ENCODE measurements at regions not wholly inside any gene's neighbourhood (a gene's known extent, or its start where the extent isn't known, plus 50 kb on each side); places are given as distances from the start of the nearest gene placed in this dataset.

DNA sequence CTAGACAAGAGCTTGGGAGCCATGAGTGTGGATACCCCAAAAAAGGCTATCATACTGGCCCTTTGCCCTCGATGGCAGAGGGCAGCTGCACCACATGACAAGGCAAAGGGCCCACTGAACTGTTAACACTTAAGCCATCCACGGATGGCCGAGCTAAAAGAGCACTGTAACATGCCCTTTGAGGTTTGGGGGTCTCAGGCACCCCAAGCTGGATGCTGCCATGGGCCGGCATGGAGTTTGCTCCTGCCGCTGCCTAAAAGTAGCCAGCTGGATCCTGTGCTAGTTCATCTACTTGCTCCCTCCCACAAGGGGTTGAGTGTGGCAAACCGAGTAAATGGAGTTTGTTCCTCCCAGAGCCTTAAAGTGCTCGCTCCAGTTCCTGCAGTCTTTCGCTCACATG lies 383.2 kb upstream of the LRRC4C start:
- 82% methylated on average over 8 of the region's 8 CpGs for WGBS
- H2AK5ac ChIP-seq (ENCODE audit: low read length, severe bottlenecking), result no peak overlapping the region

DNA sequence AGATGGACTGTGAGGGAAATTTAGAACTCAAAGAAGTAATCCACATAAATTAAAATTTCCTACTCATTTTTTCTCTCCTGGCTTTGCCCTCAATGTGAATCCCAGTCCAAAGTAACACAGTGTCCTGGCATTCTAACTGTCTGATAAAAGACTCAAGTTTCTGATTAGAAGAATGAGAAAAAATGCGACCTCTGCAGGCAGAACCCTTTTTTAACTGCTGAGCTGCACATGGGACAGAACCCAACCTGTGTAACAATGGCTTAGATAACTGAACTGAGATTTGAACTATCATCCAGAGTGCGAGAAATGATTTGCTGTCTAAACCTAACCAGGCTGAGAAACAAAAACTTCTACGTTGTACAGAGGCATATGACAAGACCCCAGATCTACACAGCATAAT lies 385.6 kb upstream of the LRRC4C start:
- H3K27me3 ChIP-seq (ENCODE audit: control insufficient read depth in 1 of 2, insufficient read depth in 1 of 2, low read length in 2 of 2), result no peaks in the 10 kb centered on the region
- H3K9ac ChIP-seq (ENCODE audit: low read length), result no peak overlapping the region
- no peak overlapping the region for H2BK12ac ChIP-seq (ENCODE audit: low read length in 2 of 2)
- no peak overlapping the region for H2AFZ ChIP-seq (ENCODE audit: low read depth, low read length)
- H3K27ac ChIP-seq (ENCODE audit: low read length, poor library complexity, severe bottlenecking), result no peak overlapping the region
- no peak overlapping the region for H3K4me2 ChIP-seq (ENCODE audit: low read length, poor library complexity, severe bottlenecking)
- no peak overlapping the region for H4K8ac ChIP-seq (ENCODE audit: low read length)
- H2BK120ac ChIP-seq (ENCODE audit: low read depth, low read length), result no peak overlapping the region
- 53% methylated on average over 3 of the region's 3 CpGs for WGBS
- no peak overlapping the region for H2AK5ac ChIP-seq (ENCODE audit: low read length, severe bottlenecking)
- H3K18ac ChIP-seq (ENCODE audit: low read depth in 1 of 2, low read length in 2 of 2), result no peak overlapping the region
- H3K4ac ChIP-seq (ENCODE audit: low read depth in 1 of 2, low read length in 2 of 2), result no peak overlapping the region
- H2BK5ac ChIP-seq (ENCODE audit: low read depth, low read length, poor library complexity, severe bottlenecking), result no peak overlapping the region
- H3K23ac ChIP-seq (ENCODE audit: low read length in 2 of 2), result no peak overlapping the region
- H2BK15ac ChIP-seq (ENCODE audit: low read depth, poor library complexity, severe bottlenecking), result no peak overlapping the region
- H3K4me1 ChIP-seq (ENCODE audit: control insufficient read depth, insufficient read depth, low read depth, low read length), result no peaks in the 10 kb centered on the region
- no peak overlapping the region for H3K4me3 ChIP-seq (ENCODE audit: insufficient read depth in 1 of 2, low read depth in 1 of 2, low read length in 2 of 2)
- H3K36me3 ChIP-seq (ENCODE audit: control insufficient read depth in 1 of 2, insufficient read depth in 2 of 2, low read depth in 1 of 2, low read length in 2 of 2), result no peaks in the 10 kb centered on the region
- H3K9me3 ChIP-seq (ENCODE audit: control insufficient read depth, low read length), result peaks cover 16% of the 10 kb centered on the region
- H4K91ac ChIP-seq (ENCODE audit: low read length), result no peak overlapping the region
- DNase-seq, result no peak
- no peaks in the 10 kb centered on the region for H3K79me1 ChIP-seq (replicated peaks; ENCODE audit: low read length, poor library complexity, severe bottlenecking)
- no peak overlapping the region for H3K14ac ChIP-seq (ENCODE audit: low read length in 2 of 2)

More for the DNA sequence above, 383.2 kb upstream of the LRRC4C start:
- DNase-seq, result no peak
- no peak overlapping the region for H3K23ac ChIP-seq (ENCODE audit: low read length in 2 of 2)
- no peak overlapping the region for H2BK120ac ChIP-seq (ENCODE audit: low read depth, low read length)
- no peaks in the 10 kb centered on the region for H3K79me1 ChIP-seq (replicated peaks; ENCODE audit: low read length, poor library complexity, severe bottlenecking)
- H2BK5ac ChIP-seq (ENCODE audit: low read depth, low read length, poor library complexity, severe bottlenecking), result no peak overlapping the region
- peaks cover 16% of the 10 kb centered on the region for H3K9me3 ChIP-seq (ENCODE audit: control insufficient read depth, low read length)
- H3K27ac ChIP-seq (ENCODE audit: low read length, poor library complexity, severe bottlenecking), result no peak overlapping the region
- H2BK12ac ChIP-seq (ENCODE audit: low read length in 2 of 2), result no peak overlapping the region
- H3K36me3 ChIP-seq (ENCODE audit: control insufficient read depth in 1 of 2, insufficient read depth in 2 of 2, low read depth in 1 of 2, low read length in 2 of 2), result no peaks in the 10 kb centered on the region
- H3K9ac ChIP-seq (ENCODE audit: low read length), result no peak overlapping the region
- H3K4me1 ChIP-seq (ENCODE audit: control insufficient read depth, insufficient read depth, low read depth, low read length), result no peaks in the 10 kb centered on the region
- H3K4me2 ChIP-seq (ENCODE audit: low read length, poor library complexity, severe bottlenecking), result no peak overlapping the region
- H3K14ac ChIP-seq (ENCODE audit: low read length in 2 of 2), result no peak overlapping the region
- no peak overlapping the region for H4K8ac ChIP-seq (ENCODE audit: low read length)
- no peak overlapping the region for H4K91ac ChIP-seq (ENCODE audit: low read length)
- no peak overlapping the region for H2BK15ac ChIP-seq (ENCODE audit: low read depth, poor library complexity, severe bottlenecking)
- H3K4ac ChIP-seq (ENCODE audit: low read depth in 1 of 2, low read length in 2 of 2), result no peak overlapping the region
- H3K27me3 ChIP-seq (ENCODE audit: control insufficient read depth in 1 of 2, insufficient read depth in 1 of 2, low read length in 2 of 2), result no peaks in the 10 kb centered on the region
- no peak overlapping the region for H3K4me3 ChIP-seq (ENCODE audit: insufficient read depth in 1 of 2, low read depth in 1 of 2, low read length in 2 of 2)
- no peak overlapping the region for H3K18ac ChIP-seq (ENCODE audit: low read depth in 1 of 2, low read length in 2 of 2)
- no peak overlapping the region for H2AFZ ChIP-seq (ENCODE audit: low read depth, low read length)

DNA sequence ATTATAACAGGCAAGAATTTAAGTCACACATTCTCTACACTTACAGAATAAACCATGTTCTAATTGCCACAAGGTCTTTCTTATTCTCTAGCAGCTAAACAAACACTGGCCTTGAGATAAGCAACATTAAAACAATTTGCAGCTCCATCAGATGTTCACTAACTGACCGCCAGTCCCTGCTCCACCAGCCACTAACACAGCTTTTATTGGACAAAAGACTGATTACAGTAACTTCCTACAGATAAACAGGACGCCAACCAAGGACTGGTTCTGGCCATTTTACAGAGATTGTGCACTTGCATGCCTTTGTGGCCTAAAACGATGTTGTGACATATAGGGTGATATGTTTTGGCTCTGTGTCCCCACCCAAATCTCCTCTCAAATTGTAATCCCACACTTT lies 388.9 kb upstream of the LRRC4C start:
- no peak overlapping the region for H2BK12ac ChIP-seq (ENCODE audit: low read length in 2 of 2)
- 55% methylated on average over 2 of the region's 3 CpGs for WGBS
- no peak overlapping the region for H3K14ac ChIP-seq (ENCODE audit: low read length in 2 of 2)
- H3K27ac ChIP-seq (ENCODE audit: low read length, poor library complexity, severe bottlenecking), result no peak overlapping the region
- H3K79me1 ChIP-seq (replicated peaks; ENCODE audit: low read length, poor library complexity, severe bottlenecking), result no peaks in the 10 kb centered on the region
- no peak overlapping the region for H4K91ac ChIP-seq (ENCODE audit: low read length)
- H3K27me3 ChIP-seq (ENCODE audit: control insufficient read depth in 1 of 2, insufficient read depth in 1 of 2, low read length in 2 of 2), result no peaks in the 10 kb centered on the region
- peaks cover 2% of the 10 kb centered on the region for H3K9me3 ChIP-seq (ENCODE audit: control insufficient read depth, low read length)
- no peak overlapping the region for H2AK5ac ChIP-seq (ENCODE audit: low read length, severe bottlenecking)
- no peak overlapping the region for H3K9ac ChIP-seq (ENCODE audit: low read length)
- H2BK15ac ChIP-seq (ENCODE audit: low read depth, poor library complexity, severe bottlenecking), result no peak overlapping the region
- no peak overlapping the region for H2BK5ac ChIP-seq (ENCODE audit: low read depth, low read length, poor library complexity, severe bottlenecking)
- H3K4me2 ChIP-seq (ENCODE audit: low read length, poor library complexity, severe bottlenecking), result no peak overlapping the region
- H3K23ac ChIP-seq (ENCODE audit: low read length in 2 of 2), result no peak overlapping the region
- no peak overlapping the region for H3K4me3 ChIP-seq (ENCODE audit: insufficient read depth in 1 of 2, low read depth in 1 of 2, low read length in 2 of 2)
- no peak overlapping the region for H4K8ac ChIP-seq (ENCODE audit: low read length)
- no peak for DNase-seq
- no peak overlapping the region for H2BK120ac ChIP-seq (ENCODE audit: low read depth, low read length)
- H3K18ac ChIP-seq (ENCODE audit: low read depth in 1 of 2, low read length in 2 of 2), result no peak overlapping the region
- H3K4me1 ChIP-seq (ENCODE audit: control insufficient read depth, insufficient read depth, low read depth, low read length), result no peaks in the 10 kb centered on the region
- no peak overlapping the region for H2AFZ ChIP-seq (ENCODE audit: low read depth, low read length)
- H3K36me3 ChIP-seq (ENCODE audit: control insufficient read depth in 1 of 2, insufficient read depth in 2 of 2, low read depth in 1 of 2, low read length in 2 of 2), result no peaks in the 10 kb centered on the region
- no peak overlapping the region for H3K4ac ChIP-seq (ENCODE audit: low read depth in 1 of 2, low read length in 2 of 2)

DNA sequence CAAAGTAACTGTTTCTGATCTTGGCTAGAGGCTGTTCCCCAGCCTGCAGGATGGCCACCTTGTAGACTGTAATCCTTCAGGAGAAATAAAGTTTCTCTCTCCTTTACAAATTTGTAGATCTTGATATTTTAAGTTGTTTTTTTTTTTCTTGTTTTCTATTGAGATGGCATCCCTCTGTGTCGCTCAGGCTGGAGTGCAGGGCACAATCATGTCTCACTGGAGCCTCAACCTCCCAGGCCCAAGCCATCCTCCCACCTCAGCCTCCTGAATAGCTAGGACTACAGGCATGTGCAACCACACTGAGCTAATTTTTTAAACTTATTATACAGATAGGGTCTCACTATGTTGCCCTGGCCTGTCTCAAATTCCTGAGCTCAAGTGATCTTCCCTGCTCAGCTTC lies 389.8 kb upstream of the LRRC4C start:
- H2BK15ac ChIP-seq (ENCODE audit: low read depth, poor library complexity, severe bottlenecking), result no peak overlapping the region
- no peaks in the 10 kb centered on the region for H3K4me1 ChIP-seq (ENCODE audit: control insufficient read depth, insufficient read depth, low read depth, low read length)
- no peaks in the 10 kb centered on the region for H3K27me3 ChIP-seq (ENCODE audit: control insufficient read depth in 1 of 2, insufficient read depth in 1 of 2, low read length in 2 of 2)
- no peak overlapping the region for H2BK5ac ChIP-seq (ENCODE audit: low read depth, low read length, poor library complexity, severe bottlenecking)
- H3K4me3 ChIP-seq (ENCODE audit: insufficient read depth in 1 of 2, low read depth in 1 of 2, low read length in 2 of 2), result no peak overlapping the region
- DNase-seq, result no peak
- no peak overlapping the region for H3K14ac ChIP-seq (ENCODE audit: low read length in 2 of 2)
- H3K9me3 ChIP-seq (ENCODE audit: control insufficient read depth, low read length), result no peaks in the 10 kb centered on the region
- H2AK5ac ChIP-seq (ENCODE audit: low read length, severe bottlenecking), result no peak overlapping the region
- no peaks in the 10 kb centered on the region for H3K79me1 ChIP-seq (replicated peaks; ENCODE audit: low read length, poor library complexity, severe bottlenecking)
- no peak overlapping the region for H3K9ac ChIP-seq (ENCODE audit: low read length)
- H3K4me2 ChIP-seq (ENCODE audit: low read length, poor library complexity, severe bottlenecking), result no peak overlapping the region
- H2BK12ac ChIP-seq (ENCODE audit: low read length in 2 of 2), result no peak overlapping the region
- no peak overlapping the region for H2BK120ac ChIP-seq (ENCODE audit: low read depth, low read length)
- H3K23ac ChIP-seq (ENCODE audit: low read length in 2 of 2), result no peak overlapping the region
- H4K91ac ChIP-seq (ENCODE audit: low read length), result no peak overlapping the region
- no peak overlapping the region for H3K4ac ChIP-seq (ENCODE audit: low read depth in 1 of 2, low read length in 2 of 2)
- no peak overlapping the region for H3K27ac ChIP-seq (ENCODE audit: low read length, poor library complexity, severe bottlenecking)
- 77% methylated on average over 1 of the region's 1 CpG for WGBS
- H3K36me3 ChIP-seq (ENCODE audit: control insufficient read depth in 1 of 2, insufficient read depth in 2 of 2, low read depth in 1 of 2, low read length in 2 of 2), result no peaks in the 10 kb centered on the region
- no peak overlapping the region for H4K8ac ChIP-seq (ENCODE audit: low read length)
- H2AFZ ChIP-seq (ENCODE audit: low read depth, low read length), result no peak overlapping the region
- H3K18ac ChIP-seq (ENCODE audit: low read depth in 1 of 2, low read length in 2 of 2), result no peak overlapping the region

Measured in mesenchymal stem cell (in vitro differentiated cells and primary cell).